ENCODE measurements at regions not wholly inside any gene's neighbourhood (a gene's known extent, or its start where the extent isn't known, plus 50 kb on each side); places are given as distances from the start of the nearest gene placed in this dataset.

DNA sequence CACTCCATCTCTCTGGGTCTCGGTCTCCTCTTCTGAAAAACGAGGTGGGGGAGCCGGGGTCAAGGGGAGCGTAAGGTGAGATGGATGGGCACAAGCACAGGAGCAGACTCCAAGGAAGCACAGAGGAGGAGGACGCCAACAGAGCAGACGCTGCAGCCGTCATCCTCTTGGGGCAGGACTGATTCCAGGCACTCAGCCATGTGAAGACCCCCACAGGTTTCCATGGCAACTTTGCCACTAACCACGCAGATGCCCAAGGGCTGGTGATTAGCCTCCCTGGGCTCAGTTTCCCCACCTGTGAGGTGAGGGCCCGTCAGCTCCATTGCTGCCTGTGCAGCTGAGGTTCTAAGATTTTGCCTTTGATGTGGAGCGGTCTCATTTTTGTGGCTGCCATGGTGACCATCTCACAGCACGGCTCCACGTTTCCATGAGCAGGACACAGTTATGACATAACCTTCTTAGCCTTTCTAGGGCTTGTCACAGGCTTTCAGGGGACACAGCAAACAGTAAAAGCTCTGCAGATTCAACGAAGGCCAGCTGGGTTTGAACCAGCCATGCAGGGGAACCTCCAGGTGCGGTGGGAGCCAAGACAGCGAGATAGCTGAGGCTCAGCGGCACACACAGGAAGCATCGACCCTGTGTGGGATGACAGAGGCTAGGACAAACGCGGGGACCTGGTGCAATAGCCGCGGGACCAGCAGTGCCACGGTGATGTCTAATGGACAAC is 170.3 kb downstream of the NUP210 start:
- H3K27ac ChIP-seq (ENCODE audit: low read length) = no peak overlapping the region
- H3K9me3 ChIP-seq (replicated peaks; ENCODE audit: control insufficient read depth, low read depth, low read length) = no peaks in the 10 kb centered on the region
- no peak for DNase-seq
- WGBS (ENCODE audit: insufficient coverage) = 54% methylated on average over 17 of the region's 22 CpGs
- peaks cover 2% of the 10 kb centered on the region for H3K4me1 ChIP-seq (ENCODE audit: control insufficient read depth, insufficient read depth, low read length)
- H3K27me3 ChIP-seq (ENCODE audit: control insufficient read depth, insufficient read depth, low read length) = peaks cover 6% of the 10 kb centered on the region
- H3K36me3 ChIP-seq (ENCODE audit: control insufficient read depth, insufficient read depth, low read length) = no peaks in the 10 kb centered on the region
- no peak overlapping the region for H3K4me3 ChIP-seq (ENCODE audit: low read length)

DNA sequence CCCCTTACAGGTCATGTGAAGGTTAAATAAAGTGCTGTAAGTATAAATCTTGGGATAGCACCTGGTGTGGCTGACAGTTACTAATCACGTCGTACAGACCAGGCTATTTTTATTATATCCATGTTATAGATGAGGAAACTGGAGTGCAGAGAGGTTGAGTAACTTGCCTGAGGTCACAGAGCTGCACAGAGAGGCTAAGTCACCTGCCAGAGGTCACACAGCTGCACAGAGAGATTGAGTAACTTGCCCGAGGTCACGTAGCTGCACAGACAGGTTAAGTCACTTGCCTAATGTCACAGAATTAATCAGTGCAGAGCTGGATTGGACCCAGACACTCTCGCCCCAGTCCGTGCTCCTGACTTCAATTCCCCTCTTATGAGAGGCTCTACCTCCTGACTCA is 171.5 kb downstream of the NUP210 start:
- 79% methylated on average over 4 of the region's 6 CpGs for WGBS (ENCODE audit: insufficient coverage)
- Histone ChIP-seq H3K4me3 (ENCODE audit: low read length) (no peak overlapping the region), H3K27me3 (ENCODE audit: control insufficient read depth, insufficient read depth, low read length) (peaks cover 3% of the 10 kb centered on the region), H3K9me3 (replicated peaks; ENCODE audit: control insufficient read depth, low read depth, low read length) (no peaks in the 10 kb centered on the region), H3K27ac (ENCODE audit: low read length) (no peak overlapping the region), H3K36me3 (ENCODE audit: control insufficient read depth, insufficient read depth, low read length) (no peaks in the 10 kb centered on the region), H3K4me1 (ENCODE audit: control insufficient read depth, insufficient read depth, low read length) (peaks cover 2% of the 10 kb centered on the region)
- DNase-seq = no peak

DNA sequence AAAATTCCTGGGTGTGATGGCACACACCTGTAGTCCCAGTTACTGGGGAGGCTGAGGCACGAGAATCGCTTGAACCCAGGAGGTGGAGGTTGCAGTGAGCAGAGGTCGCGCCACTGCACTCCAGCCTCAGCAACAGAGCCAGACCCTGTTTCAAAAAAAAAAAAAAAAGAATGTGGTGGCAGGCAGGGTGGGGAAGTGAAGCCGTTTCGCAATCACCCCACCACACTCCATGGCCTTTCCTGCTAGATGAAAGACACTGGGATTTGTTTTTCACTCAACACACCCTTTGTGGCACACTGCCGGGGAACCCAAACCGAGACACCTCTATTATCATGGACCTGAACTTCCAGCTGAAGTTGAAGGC is 172.4 kb upstream of the IQSEC1 start:
- Histone ChIP-seq H3K36me3 (ENCODE audit: control insufficient read depth, insufficient read depth, low read length) (no peaks in the 10 kb centered on the region), H3K4me3 (ENCODE audit: low read length) (no peak overlapping the region), H3K27ac (ENCODE audit: low read length) (no peak overlapping the region), H3K9me3 (replicated peaks; ENCODE audit: control insufficient read depth, low read depth, low read length) (no peaks in the 10 kb centered on the region), H3K27me3 (ENCODE audit: control insufficient read depth, insufficient read depth, low read length) (no peaks in the 10 kb centered on the region), H3K4me1 (ENCODE audit: control insufficient read depth, insufficient read depth, low read length) (no peaks in the 10 kb centered on the region)
- WGBS (ENCODE audit: insufficient coverage) = 100% methylated on average over 1 of the region's 8 CpGs
- DNase-seq = no peak

- 55% methylated on average over 4 of the region's 9 CpGs for WGBS (ENCODE audit: insufficient coverage)
- no peaks in the 10 kb centered on the region for H3K27me3 ChIP-seq (ENCODE audit: control insufficient read depth, insufficient read depth, low read length)
Observed at GRCh38 chr3:13243586-13243985, 170.4 kb upstream of the IQSEC1 start.

GRCh38 chr3:13242364-13242737 is 169.1 kb upstream of the IQSEC1 start:
- Histone ChIP-seq H3K4me3 (ENCODE audit: low read length) (no peak overlapping the region), H3K4me1 (ENCODE audit: control insufficient read depth, insufficient read depth, low read length) (no peaks in the 10 kb centered on the region), H3K27ac (ENCODE audit: low read length) (no peak overlapping the region), H3K36me3 (ENCODE audit: control insufficient read depth, insufficient read depth, low read length) (no peaks in the 10 kb centered on the region), H3K27me3 (ENCODE audit: control insufficient read depth, insufficient read depth, low read length) (peaks cover 2% of the 10 kb centered on the region), H3K9me3 (replicated peaks; ENCODE audit: control insufficient read depth, low read depth, low read length) (no peaks in the 10 kb centered on the region)
- DNase-seq = no peak
- WGBS (ENCODE audit: insufficient coverage) = 75% methylated on average over 8 of the region's 8 CpGs

More at GRCh38 chr3:13243586-13243985, 170.4 kb upstream of the IQSEC1 start:
- no peaks in the 10 kb centered on the region for H3K9me3 ChIP-seq (replicated peaks; ENCODE audit: control insufficient read depth, low read depth, low read length)
- H3K27ac ChIP-seq (ENCODE audit: low read length) = no peak overlapping the region
- no peaks in the 10 kb centered on the region for H3K4me1 ChIP-seq (ENCODE audit: control insufficient read depth, insufficient read depth, low read length)
- DNase-seq = no peak
- H3K36me3 ChIP-seq (ENCODE audit: control insufficient read depth, insufficient read depth, low read length) = no peaks in the 10 kb centered on the region
- H3K4me3 ChIP-seq (ENCODE audit: low read length) = no peak overlapping the region

DNA sequence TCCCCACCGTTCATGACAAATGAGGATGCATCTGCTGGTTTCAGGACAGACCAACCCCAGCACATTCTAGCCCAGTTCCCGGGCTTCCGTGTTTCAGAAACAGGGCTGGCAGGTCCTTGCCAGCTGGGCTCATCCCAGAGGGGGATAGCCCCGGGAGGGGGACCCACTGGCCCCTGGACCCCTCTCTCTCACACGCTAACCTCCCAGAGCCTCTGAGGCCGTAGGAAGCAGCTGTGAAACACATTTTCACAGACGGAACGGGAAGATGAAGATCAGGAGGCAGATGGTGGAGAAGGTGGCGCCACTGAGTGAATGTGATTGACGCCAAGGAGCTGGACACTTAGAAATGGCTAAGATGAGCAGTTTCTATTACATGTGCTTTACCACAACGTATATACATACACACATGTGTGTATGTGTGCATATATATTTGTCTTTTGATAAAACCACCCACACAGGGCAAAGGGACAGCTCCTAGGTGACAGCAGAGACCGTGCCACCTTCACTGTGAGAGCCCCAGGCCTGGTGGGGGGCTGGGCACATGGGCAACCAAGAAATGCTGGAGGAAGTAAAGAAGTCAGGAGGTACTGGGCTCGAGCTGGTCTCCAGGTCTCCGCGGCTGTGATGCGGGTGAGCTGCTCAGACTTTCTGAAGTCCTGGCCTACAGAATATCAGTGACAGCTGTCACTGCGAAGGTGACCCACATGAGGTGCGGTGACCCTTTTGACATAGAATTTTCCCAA is 168.6 kb upstream of the IQSEC1 start:
- 57% methylated on average over 12 of the region's 18 CpGs for WGBS (ENCODE audit: insufficient coverage)
- Histone ChIP-seq H3K27me3 (ENCODE audit: control insufficient read depth, insufficient read depth, low read length) (peaks cover 2% of the 10 kb centered on the region), H3K27ac (ENCODE audit: low read length) (no peak overlapping the region), H3K4me1 (ENCODE audit: control insufficient read depth, insufficient read depth, low read length) (no peaks in the 10 kb centered on the region), H3K36me3 (ENCODE audit: control insufficient read depth, insufficient read depth, low read length) (no peaks in the 10 kb centered on the region), H3K4me3 (ENCODE audit: low read length) (no peak overlapping the region), H3K9me3 (replicated peaks; ENCODE audit: control insufficient read depth, low read depth, low read length) (no peaks in the 10 kb centered on the region)
- no peak for DNase-seq

GRCh38 chr3:13240928-13241618 is 167.8 kb upstream of the IQSEC1 start:
- H3K27me3 ChIP-seq (ENCODE audit: control insufficient read depth, insufficient read depth, low read length) = peaks cover 2% of the 10 kb centered on the region
- H3K27ac ChIP-seq (ENCODE audit: low read length) = no peak overlapping the region
- no peaks in the 10 kb centered on the region for H3K4me1 ChIP-seq (ENCODE audit: control insufficient read depth, insufficient read depth, low read length)
- no peak for DNase-seq
- WGBS (ENCODE audit: insufficient coverage) = 77% methylated on average over 14 of the region's 17 CpGs
- H3K9me3 ChIP-seq (replicated peaks; ENCODE audit: control insufficient read depth, low read depth, low read length) = no peaks in the 10 kb centered on the region
- H3K4me3 ChIP-seq (ENCODE audit: low read length) = no peak overlapping the region
- H3K36me3 ChIP-seq (ENCODE audit: control insufficient read depth, insufficient read depth, low read length) = no peaks in the 10 kb centered on the region

DNA sequence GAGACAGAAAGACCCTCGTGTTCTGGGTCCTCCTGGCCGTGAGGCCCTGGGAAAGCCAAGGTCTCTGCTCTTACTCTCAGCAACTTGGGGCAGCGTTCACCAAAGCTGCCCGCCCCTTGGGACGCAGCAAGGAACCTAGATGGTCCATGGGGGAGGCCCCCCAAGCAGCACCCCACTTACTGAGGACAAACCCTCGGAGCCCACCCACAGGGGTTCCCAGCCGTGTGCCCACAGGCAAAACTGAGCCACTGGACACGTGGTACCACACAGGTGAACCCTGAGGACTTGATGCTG is 166.2 kb upstream of the IQSEC1 start:
- 76% methylated on average over 5 of the region's 8 CpGs for WGBS (ENCODE audit: insufficient coverage)
- no peaks in the 10 kb centered on the region for H3K9me3 ChIP-seq (replicated peaks; ENCODE audit: control insufficient read depth, low read depth, low read length)

DNA sequence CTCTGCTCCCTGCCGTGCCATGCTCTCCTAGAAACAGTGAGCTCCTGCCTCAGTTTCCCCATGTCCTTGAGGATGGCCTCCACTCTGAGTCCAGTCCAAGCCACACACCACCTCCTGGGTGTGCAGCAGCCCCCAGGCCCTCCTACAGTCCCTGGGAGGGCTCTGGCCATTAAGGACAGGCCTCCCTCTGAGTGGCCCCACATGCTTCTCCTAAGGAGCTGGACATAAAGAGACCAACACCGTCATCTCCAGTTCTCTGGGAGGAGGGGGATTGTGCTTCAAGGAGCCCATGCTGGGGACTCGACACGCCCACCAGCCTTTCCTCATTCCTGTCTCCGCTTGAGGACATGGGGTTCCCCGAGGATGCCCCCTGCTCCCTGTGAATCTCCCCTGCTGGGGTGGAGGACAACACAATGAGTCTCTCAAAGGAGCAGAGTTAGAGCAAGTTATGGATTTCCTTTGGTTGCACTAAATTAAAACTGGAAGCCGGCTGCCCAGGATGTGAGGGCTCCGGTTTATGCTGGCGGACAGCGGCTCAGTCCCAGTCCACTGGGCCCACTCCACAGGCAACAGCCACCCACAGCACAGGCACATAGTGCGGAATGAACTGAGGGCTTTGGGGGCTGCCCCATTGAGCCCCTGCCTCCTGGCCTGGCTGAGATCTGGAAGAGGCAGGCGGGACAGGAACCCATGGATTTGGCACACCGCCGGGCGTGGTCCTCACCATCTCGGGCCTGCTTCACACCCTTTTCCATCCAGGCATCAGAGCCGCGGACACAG is 165.6 kb upstream of the IQSEC1 start:
- H3K4me1 ChIP-seq (ENCODE audit: control insufficient read depth, insufficient read depth, low read length) = peaks cover 12% of the 10 kb centered on the region
- no peak overlapping the region for H3K27ac ChIP-seq (ENCODE audit: low read length)
- H3K9me3 ChIP-seq (replicated peaks; ENCODE audit: control insufficient read depth, low read depth, low read length) = no peaks in the 10 kb centered on the region
- H3K27me3 ChIP-seq (ENCODE audit: control insufficient read depth, insufficient read depth, low read length) = peaks cover 16% of the 10 kb centered on the region
- no peak for DNase-seq
- H3K36me3 ChIP-seq (ENCODE audit: control insufficient read depth, insufficient read depth, low read length) = no peaks in the 10 kb centered on the region
- no peak overlapping the region for H3K4me3 ChIP-seq (ENCODE audit: low read length)
- 86% methylated on average over 14 of the region's 18 CpGs for WGBS (ENCODE audit: insufficient coverage)

More for the DNA sequence above, 166.2 kb upstream of the IQSEC1 start:
- no peak for DNase-seq
- Histone ChIP-seq H3K4me3 (ENCODE audit: low read length) (no peak overlapping the region), H3K36me3 (ENCODE audit: control insufficient read depth, insufficient read depth, low read length) (no peaks in the 10 kb centered on the region), H3K4me1 (ENCODE audit: control insufficient read depth, insufficient read depth, low read length) (peaks cover 7% of the 10 kb centered on the region), H3K27ac (ENCODE audit: low read length) (no peak overlapping the region), H3K27me3 (ENCODE audit: control insufficient read depth, insufficient read depth, low read length) (peaks cover 11% of the 10 kb centered on the region)

All from muscle of leg (tissue), 3 donors.